ENCODE measurements at regions not wholly inside any gene's neighbourhood (a gene's known extent, or its start where the extent isn't known, plus 50 kb on each side); places are given as distances from the start of the nearest gene placed in this dataset.

DNA sequence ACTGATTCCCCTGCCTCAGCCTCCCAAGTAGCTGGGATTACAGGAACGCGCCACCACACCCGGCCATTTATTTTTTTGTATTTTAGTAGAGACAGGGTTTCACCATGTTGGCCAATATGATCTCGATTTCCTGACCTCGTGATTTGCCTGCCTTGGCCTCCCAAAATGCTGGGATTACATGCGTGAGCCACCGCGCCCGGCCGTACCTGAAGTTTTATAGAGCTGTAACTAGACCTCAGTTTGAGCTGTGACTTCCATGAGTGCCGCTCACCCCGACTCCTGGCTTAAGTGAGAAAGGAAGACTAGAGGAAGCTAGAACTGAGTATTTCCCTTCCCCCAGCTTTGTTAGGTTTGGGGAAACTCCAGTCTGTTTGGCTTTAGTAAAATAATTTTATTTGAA is 1283.1 kb downstream of the KCNT2 start:
- TF ChIP-seq, protein P1, sequence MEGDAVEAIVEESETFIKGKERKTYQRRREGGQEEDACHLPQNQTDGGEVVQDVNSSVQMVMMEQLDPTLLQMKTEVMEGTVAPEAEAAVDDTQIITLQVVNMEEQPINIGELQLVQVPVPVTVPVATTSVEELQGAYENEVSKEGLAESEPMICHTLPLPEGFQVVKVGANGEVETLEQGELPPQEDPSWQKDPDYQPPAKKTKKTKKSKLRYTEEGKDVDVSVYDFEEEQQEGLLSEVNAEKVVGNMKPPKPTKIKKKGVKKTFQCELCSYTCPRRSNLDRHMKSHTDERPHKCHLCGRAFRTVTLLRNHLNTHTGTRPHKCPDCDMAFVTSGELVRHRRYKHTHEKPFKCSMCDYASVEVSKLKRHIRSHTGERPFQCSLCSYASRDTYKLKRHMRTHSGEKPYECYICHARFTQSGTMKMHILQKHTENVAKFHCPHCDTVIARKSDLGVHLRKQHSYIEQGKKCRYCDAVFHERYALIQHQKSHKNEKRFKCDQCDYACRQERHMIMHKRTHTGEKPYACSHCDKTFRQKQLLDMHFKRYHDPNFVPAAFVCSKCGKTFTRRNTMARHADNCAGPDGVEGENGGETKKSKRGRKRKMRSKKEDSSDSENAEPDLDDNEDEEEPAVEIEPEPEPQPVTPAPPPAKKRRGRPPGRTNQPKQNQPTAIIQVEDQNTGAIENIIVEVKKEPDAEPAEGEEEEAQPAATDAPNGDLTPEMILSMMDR (IDR thresholded peaks at IDR 0.05; ENCODE audit: insufficient read depth, low read length) = no peak
- TF ChIP-seq POLR2AphosphoS5 (IDR thresholded peaks at IDR 0.05; ENCODE audit: low read depth) (no peak), REST (IDR thresholded peaks at IDR 0.05; ENCODE audit: insufficient replicate concordance, low read depth) (no peak), GABPA (IDR thresholded peaks at IDR 0.05; ENCODE audit: low read depth) (no peak), SPI1 (IDR thresholded peaks at IDR 0.05; ENCODE audit: borderline replicate concordance, low read depth) (no peak)

Measured in HL-60 (cell line).